OCI-LY3 (cell line): ENCODE measurements at regions not wholly inside any gene's neighbourhood (a gene's known extent, or its start where the extent isn't known, plus 50 kb on each side); places are given as distances from the start of the nearest gene placed in this dataset.

Experiments used
- CTCF ChIP-seq: fragments of 200-600, 300-600 bp; sonication (generic); IDR thresholded peaks from 2 replicates; pipeline ENCODE4 v1.5.1; 2014; ENCODE audit warnings: antibody characterized with exemption, low read length, low read depth
- EZH2phosphoT487 ChIP-seq: fragments of 200-600 bp; shearing (Covaris generic); IDR thresholded peaks from 2 replicates; pipeline ENCODE4 v1.6.1; 2018; ENCODE audit warnings: antibody characterized with exemption, mixed run types, low read depth

- TF ChIP-seq CTCF: no peak
- TF ChIP-seq EZH2phosphoT487: no peak
These were observed 643.9 kb upstream of the KLF12 start for GRCh38 chr13:74778087-74778486.
